HepG2 (cell line): ENCODE measurements at regions not wholly inside any gene's neighbourhood (a gene's known extent, or its start where the extent isn't known, plus 50 kb on each side); places are given as distances from the start of the nearest gene placed in this dataset.

Experiments used
- JUND ChIP-seq: sonication (generic); formaldehyde crosslinking; IDR thresholded peaks from 2 replicates; pipeline ENCODE4 v1.8.0; 2022; ENCODE audit warnings: mild to moderate bottlenecking, missing genetic modification reagents
- KLF12 ChIP-seq: sonication (generic); formaldehyde crosslinking; IDR thresholded peaks from 2 replicates; pipeline ENCODE4 v1.4.0; 2020; ENCODE audit warnings: missing genetic modification reagents, borderline replicate concordance
- LCORL ChIP-seq, 2 experiments: fragments of 450-650 bp in 1 of 2; sonication (generic) in 1 of 2; formaldehyde crosslinking in 1 of 2; IDR thresholded peaks; 2 replicates each; pipeline versions ENCODE4 v1.5.0 to v1.6.1; 2017 to 2020; ENCODE audit warnings: antibody characterized with exemption in 1 of 2, missing genetic modification reagents in 1 of 2
- MYNN ChIP-seq: sonication (generic); formaldehyde crosslinking; IDR thresholded peaks from 2 replicates; pipeline ENCODE4 v1.4.0; 2020; ENCODE audit warnings: mild to moderate bottlenecking, low read depth, missing genetic modification reagents
- NCOR1 ChIP-seq: fragments of 200-600 bp; sonication (generic); IDR thresholded peaks from 2 replicates; pipeline ENCODE4 v1.7.0; 2017; ENCODE audit warnings: antibody characterized with exemption, low read length, borderline replicate concordance
- PAWR ChIP-seq: sonication (generic); formaldehyde crosslinking; IDR thresholded peaks from 2 replicates; pipeline ENCODE4 v1.4.0; 2020; ENCODE audit warnings: missing genetic modification reagents, mild to moderate bottlenecking, borderline replicate concordance
- RARA ChIP-seq: IDR thresholded peaks from 2 replicates; pipeline ENCODE4 v1.6.1; 2016; ENCODE audit warnings: missing genetic modification reagents, missing compliant biosample characterization
- RBAK ChIP-seq: sonication (generic); formaldehyde crosslinking; IDR thresholded peaks from 2 replicates; pipeline ENCODE4 v1.5.1; 2020; ENCODE audit warnings: mild to moderate bottlenecking, missing genetic modification reagents
- SUZ12 ChIP-seq: fragments of 150-350 bp; IDR thresholded peaks from 2 replicates; pipeline ENCODE4 v1.6.1; 2014; ENCODE audit warnings: low read depth, low read length
- ZNF101 ChIP-seq: sonication (generic); formaldehyde crosslinking; IDR thresholded peaks from 2 replicates; pipeline ENCODE4 v1.4.0; 2020; ENCODE audit warnings: mild to moderate bottlenecking, low read depth, missing genetic modification reagents, borderline replicate concordance
- ZNF775 ChIP-seq: sonication (generic); formaldehyde crosslinking; IDR thresholded peaks from 2 replicates; pipeline ENCODE4 v1.4.0; 2020; ENCODE audit warnings: missing genetic modification reagents, mild to moderate bottlenecking, moderate library complexity, borderline replicate concordance
- ZNF792 ChIP-seq: IDR thresholded peaks from 2 replicates; pipeline ENCODE4 v1.6.1; 2016
- ZNF883 ChIP-seq: sonication (generic); formaldehyde crosslinking; IDR thresholded peaks from 2 replicates; pipeline ENCODE4 v1.5.1; 2020; ENCODE audit warnings: mild to moderate bottlenecking, missing genetic modification reagents; ENCODE audit errors: not compliant biosample characterization
- ZSCAN22 ChIP-seq: sonication (generic); formaldehyde crosslinking; IDR thresholded peaks from 2 replicates; pipeline ENCODE4 v1.4.0; 2020; ENCODE audit warnings: mild to moderate bottlenecking, missing genetic modification reagents
- TF ChIP-seq, protein P1 (sequence below): sonication (generic); formaldehyde crosslinking; IDR thresholded peaks from 2 replicates; pipeline ENCODE4 v1.5.0; 2020; ENCODE audit warnings: mild to moderate bottlenecking, missing genetic modification reagents, moderate library complexity
- TF ChIP-seq, protein P2 (sequence below), 2 experiments: sonication (generic) in 1 of 2; formaldehyde crosslinking in 1 of 2; IDR thresholded peaks; 2 replicates each; pipeline versions ENCODE4 v1.5.1 to v1.6.1; 2011 to 2020; ENCODE audit warnings: borderline replicate concordance in 1 of 2, low read depth in 1 of 2, low read length in 1 of 2, mild to moderate bottlenecking in 1 of 2, missing genetic modification reagents in 1 of 2, moderate library complexity in 1 of 2
- TF ChIP-seq, protein P3 (sequence below): sonication (generic); formaldehyde crosslinking; IDR thresholded peaks from 2 replicates; pipeline ENCODE4 v1.8.0; 2022; ENCODE audit warnings: missing genetic modification reagents, mild to moderate bottlenecking, borderline replicate concordance
- TF ChIP-seq, protein P4 (sequence below): sonication (generic); formaldehyde crosslinking; IDR thresholded peaks from 2 replicates; pipeline ENCODE4 v1.8.1; 2023; ENCODE audit warnings: missing genetic modification reagents, inconsistent platforms, borderline replicate concordance
- TF ChIP-seq, protein P5 (sequence below): sonication (generic); formaldehyde crosslinking; IDR thresholded peaks from 2 replicates; pipeline ENCODE4 v1.8.0; 2022; ENCODE audit warnings: missing genetic modification reagents, mild to moderate bottlenecking, inconsistent platforms, borderline replicate concordance
- TF ChIP-seq, protein P6 (sequence below): sonication (generic); formaldehyde crosslinking; IDR thresholded peaks from 2 replicates; pipeline ENCODE4 v1.4.0; 2020; ENCODE audit warnings: mild to moderate bottlenecking, missing genetic modification reagents

DNA sequence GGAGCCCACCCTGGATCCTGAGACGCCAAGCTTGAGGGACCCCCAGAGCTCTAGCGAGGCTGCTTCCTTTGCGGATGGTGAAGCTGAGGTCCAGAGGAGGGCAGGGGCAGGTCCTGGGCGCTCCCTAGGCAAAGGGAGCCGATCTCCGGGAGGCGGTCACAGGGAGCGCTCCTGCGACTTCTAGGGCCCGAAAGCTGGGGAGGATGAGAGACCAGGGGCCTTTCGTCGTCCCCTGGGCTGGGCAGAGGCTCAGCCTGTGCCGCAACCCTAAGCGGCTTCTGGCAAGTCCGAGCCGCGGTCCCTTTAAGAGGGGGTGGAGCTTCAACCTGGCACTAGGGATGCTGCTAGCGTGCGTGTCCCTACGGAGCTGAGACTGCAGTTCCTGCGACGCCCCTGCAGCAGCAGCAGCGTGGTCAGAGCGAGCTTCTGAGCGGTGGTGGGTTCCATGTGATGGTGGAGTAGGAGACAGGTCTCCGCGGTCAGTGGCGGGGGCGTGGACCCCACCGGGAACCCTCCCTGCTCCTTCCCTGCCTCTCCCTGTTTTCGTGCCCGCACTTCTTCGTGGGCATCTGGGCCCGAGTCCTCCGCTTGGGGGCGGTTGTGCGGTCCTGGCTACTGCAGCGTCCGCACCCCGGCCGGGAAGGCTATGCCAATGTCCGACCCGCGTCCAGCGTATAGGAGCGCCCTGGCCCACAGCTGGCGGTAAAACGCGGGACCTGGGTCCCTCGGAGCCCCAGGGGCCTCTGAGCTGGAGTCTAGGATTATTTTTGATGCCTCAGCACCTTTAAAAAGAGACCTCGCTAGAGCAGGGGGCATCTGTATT is 154.6 kb downstream of the CCDC74A start (continued):
- TF ChIP-seq, protein P1, sequence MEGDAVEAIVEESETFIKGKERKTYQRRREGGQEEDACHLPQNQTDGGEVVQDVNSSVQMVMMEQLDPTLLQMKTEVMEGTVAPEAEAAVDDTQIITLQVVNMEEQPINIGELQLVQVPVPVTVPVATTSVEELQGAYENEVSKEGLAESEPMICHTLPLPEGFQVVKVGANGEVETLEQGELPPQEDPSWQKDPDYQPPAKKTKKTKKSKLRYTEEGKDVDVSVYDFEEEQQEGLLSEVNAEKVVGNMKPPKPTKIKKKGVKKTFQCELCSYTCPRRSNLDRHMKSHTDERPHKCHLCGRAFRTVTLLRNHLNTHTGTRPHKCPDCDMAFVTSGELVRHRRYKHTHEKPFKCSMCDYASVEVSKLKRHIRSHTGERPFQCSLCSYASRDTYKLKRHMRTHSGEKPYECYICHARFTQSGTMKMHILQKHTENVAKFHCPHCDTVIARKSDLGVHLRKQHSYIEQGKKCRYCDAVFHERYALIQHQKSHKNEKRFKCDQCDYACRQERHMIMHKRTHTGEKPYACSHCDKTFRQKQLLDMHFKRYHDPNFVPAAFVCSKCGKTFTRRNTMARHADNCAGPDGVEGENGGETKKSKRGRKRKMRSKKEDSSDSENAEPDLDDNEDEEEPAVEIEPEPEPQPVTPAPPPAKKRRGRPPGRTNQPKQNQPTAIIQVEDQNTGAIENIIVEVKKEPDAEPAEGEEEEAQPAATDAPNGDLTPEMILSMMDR (CRISPR knock-in tag) = peak; percentile 82
- TF ChIP-seq, protein P2, sequence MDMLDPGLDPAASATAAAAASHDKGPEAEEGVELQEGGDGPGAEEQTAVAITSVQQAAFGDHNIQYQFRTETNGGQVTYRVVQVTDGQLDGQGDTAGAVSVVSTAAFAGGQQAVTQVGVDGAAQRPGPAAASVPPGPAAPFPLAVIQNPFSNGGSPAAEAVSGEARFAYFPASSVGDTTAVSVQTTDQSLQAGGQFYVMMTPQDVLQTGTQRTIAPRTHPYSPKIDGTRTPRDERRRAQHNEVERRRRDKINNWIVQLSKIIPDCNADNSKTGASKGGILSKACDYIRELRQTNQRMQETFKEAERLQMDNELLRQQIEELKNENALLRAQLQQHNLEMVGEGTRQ (IDR thresholded peaks at IDR 0.05; ENCODE audit: low read depth, low read length) = no peak
- TF ChIP-seq, protein P2 (CRISPR knock-in tag; IDR thresholded peaks at IDR 0.05; ENCODE audit: borderline replicate concordance) = no peak
- 0 out of 2 replicates have a peak, but pooled peaks have one; percentile 21 for TF ChIP-seq RARA
- no peak for TF ChIP-seq ZSCAN22 (CRISPR knock-in tag)
- TF ChIP-seq ZNF883 (CRISPR knock-in tag) = peak; percentile 94
- no peak for TF ChIP-seq MYNN
- no peak for TF ChIP-seq SUZ12
- TF ChIP-seq, protein P3, sequence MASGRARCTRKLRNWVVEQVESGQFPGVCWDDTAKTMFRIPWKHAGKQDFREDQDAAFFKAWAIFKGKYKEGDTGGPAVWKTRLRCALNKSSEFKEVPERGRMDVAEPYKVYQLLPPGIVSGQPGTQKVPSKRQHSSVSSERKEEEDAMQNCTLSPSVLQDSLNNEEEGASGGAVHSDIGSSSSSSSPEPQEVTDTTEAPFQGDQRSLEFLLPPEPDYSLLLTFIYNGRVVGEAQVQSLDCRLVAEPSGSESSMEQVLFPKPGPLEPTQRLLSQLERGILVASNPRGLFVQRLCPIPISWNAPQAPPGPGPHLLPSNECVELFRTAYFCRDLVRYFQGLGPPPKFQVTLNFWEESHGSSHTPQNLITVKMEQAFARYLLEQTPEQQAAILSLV (CRISPR knock-in tag) = peak; percentile 78; the same call in 1 of the 2 replicates
- TF ChIP-seq RBAK = peak; percentile 64; the same call in 1 of the 2 replicates
- TF ChIP-seq ZNF101 = no peak
- TF ChIP-seq, protein P4, sequence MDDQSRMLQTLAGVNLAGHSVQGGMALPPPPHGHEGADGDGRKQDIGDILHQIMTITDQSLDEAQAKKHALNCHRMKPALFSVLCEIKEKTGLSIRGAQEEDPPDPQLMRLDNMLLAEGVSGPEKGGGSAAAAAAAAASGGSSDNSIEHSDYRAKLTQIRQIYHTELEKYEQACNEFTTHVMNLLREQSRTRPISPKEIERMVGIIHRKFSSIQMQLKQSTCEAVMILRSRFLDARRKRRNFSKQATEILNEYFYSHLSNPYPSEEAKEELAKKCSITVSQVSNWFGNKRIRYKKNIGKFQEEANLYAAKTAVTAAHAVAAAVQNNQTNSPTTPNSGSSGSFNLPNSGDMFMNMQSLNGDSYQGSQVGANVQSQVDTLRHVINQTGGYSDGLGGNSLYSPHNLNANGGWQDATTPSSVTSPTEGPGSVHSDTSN (CRISPR knock-in tag) = no peak
- no peak for TF ChIP-seq LCORL (IDR thresholded peaks at IDR 0.05)
- TF ChIP-seq LCORL (CRISPR knock-in tag; IDR thresholded peaks at IDR 0.05) = peak; percentile 16; the same call in 1 of the 2 replicates
- no peak for TF ChIP-seq PAWR (CRISPR knock-in tag)
- TF ChIP-seq KLF12 = peak; percentile 68; the same call in 1 of the 2 replicates
- 0 out of 2 replicates have a peak, but pooled peaks have one; percentile 72 for TF ChIP-seq ZNF775 (CRISPR knock-in tag)
- TF ChIP-seq, protein P5, sequence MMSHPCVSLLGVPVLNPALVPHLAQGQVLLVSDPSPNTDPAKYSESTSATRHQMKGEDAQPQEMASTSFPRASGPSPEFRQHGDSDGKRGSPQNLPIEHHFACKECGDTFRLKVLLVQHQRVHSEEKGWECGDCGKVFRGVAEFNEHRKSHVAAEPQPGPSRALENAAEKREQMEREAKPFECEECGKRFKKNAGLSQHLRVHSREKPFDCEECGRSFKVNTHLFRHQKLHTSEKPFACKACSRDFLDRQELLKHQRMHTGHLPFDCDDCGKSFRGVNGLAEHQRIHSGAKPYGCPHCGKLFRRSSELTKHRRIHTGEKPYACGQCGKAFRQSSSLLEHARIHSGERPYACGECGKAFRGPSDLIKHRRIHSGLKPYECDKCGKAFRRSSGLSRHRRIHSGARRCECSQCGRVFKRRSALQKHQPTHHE = peak; percentile 79
- TF ChIP-seq, protein P6, sequence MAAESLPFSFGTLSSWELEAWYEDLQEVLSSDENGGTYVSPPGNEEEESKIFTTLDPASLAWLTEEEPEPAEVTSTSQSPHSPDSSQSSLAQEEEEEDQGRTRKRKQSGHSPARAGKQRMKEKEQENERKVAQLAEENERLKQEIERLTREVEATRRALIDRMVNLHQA (CRISPR knock-in tag) = no peak
- no peak for TF ChIP-seq NCOR1
- peak; percentile 19; the same call in 1 of the 2 replicates for TF ChIP-seq JUND (CRISPR knock-in tag)
- peak; percentile 83; the same call in 1 of the 2 replicates for TF ChIP-seq ZNF792 (CRISPR knock-in tag)
